ENCODE measurements at regions not wholly inside any gene's neighbourhood (a gene's known extent, or its start where the extent isn't known, plus 50 kb on each side); places are given as distances from the start of the nearest gene placed in this dataset.
"Not testable (repeated sequence)": the region's sequence is repeated elsewhere in the genome, so short reads cannot be mapped to it uniquely, and the experiment has no call there.

DNA sequence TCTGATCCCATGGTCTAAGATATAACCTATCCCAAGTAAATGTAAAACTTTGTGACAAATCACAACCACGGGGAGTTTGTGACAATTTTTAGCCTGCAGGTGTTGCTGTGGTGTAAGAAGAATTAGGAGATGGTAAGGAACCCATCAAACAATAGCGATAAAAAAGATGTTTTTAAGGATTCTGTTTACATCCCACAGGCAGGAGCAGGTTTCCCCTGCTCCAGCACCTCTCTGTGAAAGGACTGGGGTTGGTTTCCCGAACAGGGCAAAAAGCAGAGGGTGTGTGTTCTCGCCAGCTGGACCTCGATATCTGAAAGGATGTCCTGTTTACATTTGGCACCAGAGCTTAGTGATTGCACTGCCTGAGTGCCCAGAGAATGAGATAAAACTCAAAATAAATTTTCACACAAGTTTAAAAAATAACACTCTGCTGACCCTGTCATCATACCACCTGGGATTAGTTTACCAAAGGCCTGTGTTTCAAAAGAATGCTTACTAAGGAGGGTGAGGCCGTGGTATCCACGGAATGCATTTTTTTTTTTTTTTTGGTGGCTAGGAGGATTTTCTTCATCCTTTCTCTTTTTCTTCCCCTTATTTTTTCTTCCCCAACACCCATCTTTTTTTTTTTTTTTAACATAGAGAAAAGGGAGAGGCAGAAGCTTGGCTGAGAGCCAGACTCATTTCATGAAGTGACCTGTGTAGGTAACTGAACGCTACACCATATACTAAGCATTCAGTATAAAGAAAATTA is 151.8 kb upstream of the DPH6 start:
- DNase-seq = no peak

DNA sequence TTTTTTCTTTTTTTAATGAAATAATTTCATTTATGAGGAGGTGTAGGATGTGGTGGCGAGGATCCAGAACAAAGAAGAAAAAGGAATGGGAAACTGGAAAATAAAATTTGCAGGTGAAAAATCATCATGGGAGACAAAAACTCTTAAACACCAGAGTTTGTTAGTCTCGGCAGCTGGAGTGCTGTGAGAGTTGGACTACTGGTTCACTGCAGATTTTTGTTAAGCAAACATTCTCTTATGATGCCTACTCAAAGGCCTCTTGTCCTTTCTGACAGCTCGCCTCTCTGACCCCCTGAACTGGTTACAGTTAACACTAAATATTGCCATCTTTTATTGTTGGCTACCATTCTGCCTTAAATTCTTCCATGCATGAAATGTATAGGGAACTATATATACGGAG is 152.4 kb upstream of the DPH6 start:
- DNase-seq = no peak

DNA sequence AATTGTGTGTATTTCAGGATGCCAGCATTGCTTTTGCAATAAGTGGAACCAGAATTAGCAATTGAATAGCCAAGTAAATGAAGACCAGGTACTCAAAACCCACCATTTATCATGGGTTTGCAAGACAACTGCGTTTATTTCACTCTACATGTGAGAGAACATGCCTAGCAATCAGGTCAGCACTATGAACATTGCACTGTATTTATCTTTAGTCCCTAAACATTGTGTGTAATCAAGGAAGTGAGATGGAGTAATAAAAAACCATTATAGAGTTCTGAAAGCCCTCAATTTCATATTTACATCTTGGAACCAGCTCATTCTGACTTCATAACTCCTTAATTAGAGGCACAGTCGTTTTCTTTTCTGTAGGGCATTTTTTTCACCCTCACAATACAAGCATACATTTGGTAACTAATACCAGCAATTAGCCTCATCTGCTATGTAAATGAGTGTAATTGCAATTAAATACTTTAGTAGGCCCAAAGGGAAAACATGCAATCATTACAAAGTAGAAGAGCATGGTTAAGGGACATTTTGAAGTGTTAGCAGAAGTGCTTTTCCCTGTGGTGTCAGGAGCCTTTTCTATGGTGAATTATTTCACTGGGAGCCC is 153.1 kb upstream of the DPH6 start:
- DNase-seq = no peak

GRCh38 chr15:35700091-35700593 is 154.2 kb upstream of the DPH6 start:
- not testable (repeated sequence) for DNase-seq

DNA sequence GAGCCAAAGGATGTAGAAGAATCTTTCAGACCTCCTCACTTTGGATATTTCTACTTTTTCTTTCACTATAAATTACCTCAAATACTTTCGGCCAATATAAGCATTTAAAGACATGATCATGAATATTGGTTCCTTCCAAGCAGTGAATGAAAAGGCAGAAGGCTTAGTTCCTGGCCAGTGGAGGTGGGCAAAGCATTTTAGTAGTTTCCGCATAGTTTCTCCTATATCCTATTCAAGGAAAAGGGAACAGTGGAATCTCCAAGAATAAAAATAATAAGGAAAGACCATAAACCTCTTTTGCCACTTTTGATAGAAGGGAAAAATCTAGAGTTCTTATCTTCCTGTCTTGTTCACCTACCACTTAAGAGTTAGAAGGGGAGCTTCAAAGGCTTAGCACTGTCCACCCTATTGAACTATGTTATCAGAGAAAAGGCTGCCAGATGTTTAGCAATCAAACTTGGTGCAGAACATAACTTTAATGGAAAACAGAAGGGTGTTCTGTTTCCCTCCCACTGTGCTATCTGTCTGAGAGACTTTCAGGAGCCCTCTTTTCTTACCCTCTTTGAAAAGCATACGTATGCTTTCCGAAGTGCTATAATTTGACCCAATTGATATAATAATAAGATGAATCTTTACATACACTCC is 155.6 kb upstream of the DPH6 start:
- no peak for DNase-seq

- no peak for DNase-seq
These were observed 157.1 kb upstream of the DPH6 start for GRCh38 chr15:35702946-35703495.

- DNase-seq = no peak
These were observed 159.3 kb upstream of the DPH6 start for GRCh38 chr15:35705030-35705883.

- no peak for DNase-seq
These were observed 160.1 kb upstream of the DPH6 start for GRCh38 chr15:35705884-35706585.

DNA sequence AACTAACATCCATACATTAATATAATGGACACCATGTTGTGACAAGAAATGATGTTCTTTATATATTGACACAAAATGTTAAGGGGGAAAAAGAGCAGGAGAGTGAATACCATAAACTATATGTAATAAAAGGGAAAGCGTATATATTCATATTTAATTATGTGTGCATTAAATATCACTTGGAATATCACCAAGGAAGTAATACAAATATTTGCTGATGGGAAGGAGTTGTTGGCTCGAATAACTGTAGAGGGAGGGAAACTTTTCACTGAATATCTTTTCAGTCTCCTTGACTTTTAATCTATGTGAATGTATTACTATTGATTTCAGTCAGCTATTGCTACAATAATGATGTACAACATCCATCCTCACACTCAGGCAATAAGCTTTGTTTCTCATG is 167.0 kb upstream of the DPH6 start:
- DNase-seq = no peak

- DNase-seq = no peak
These were observed 167.8 kb upstream of the DPH6 start for GRCh38 chr15:35713733-35714132.

DNA sequence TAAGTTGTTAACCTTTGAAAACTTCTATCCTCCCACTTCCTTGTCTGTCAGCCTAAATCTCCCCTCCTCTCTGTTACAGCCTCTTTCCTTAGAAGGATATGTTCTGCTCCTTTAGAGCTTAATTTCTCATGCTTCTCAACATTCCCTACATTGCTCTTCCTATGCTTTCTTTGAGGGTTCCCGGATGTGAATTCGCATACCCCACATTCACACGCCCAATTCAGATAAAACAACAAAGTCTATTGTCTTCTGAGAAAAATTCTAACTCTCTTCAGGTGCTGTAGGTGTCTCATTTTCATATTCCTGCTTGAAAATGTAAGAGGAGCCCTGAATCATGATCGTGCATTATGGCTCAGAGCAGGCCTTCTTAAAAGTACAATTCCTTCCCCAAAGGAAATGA is 171.8 kb upstream of the DPH6 start:
- no peak for DNase-seq

GRCh38 chr15:35720019-35720418 is 174.1 kb upstream of the DPH6 start:
- no peak for DNase-seq

DNA sequence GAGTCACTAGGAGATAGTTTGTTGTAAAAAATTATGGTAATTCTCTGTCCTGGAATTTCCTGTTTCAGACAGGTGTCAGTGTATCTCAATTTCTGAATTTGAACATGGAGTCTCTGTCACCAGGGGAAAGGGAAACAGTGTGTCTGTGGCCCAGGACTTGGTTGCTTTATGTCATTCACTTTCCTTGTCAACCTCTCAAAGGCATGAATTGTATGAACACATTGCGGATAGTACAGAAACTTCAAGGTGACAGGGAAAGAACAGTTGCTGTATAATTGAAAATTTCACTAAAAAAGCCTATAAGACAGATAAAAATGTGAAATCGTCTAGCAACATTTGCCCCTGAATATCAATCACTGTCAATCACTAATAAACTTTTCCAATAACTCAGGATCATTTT is 175.0 kb upstream of the DPH6 start:
- DNase-seq = no peak

DNA sequence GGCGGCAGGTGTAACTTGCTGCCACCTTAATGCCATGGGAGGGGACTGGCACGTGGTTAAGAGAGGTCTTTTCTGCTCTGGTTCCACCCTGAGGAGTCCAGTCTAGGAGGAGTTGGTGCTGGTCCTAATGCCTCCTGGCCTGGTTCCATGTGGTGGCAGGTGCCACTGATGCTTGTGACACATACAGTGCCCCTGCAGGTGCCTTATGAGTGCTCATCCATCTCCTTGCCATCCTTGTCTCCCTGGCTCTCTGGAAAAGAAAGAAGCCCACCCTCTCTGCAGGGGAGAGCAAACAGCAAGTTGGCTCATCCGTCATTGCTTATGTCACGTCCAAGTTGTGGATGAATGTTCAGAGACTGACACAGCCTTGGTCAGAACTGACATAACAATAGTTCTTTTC is 175.8 kb upstream of the DPH6 start:
- DNase-seq = no peak

GRCh38 chr15:35722501-35722900 is 176.5 kb upstream of the DPH6 start:
- no peak for DNase-seq

- no peak for DNase-seq
These were observed 177.3 kb upstream of the DPH6 start for GRCh38 chr15:35723120-35723847.

DNA sequence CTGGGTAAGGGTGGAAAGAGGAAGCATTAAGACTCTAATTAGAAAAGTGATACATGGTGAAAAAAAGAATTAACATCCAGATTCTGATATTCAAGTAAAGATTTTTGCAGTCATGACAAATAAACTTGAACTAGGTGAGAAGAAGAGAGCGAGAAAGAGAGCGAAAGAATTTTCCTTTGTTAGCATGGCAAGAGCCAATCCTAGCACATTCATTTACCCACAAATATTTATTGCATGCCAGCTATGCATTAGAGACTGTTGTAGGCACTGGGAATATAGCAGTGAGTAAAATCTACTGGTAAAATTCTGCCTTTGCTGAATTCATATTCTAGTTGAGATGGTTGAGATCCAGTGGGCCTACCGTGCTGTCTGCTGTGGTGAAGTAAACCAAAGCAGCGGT is 177.9 kb upstream of the DPH6 start:
- DNase-seq = no peak

- DNase-seq = no peak
These were observed 178.7 kb upstream of the DPH6 start for GRCh38 chr15:35724626-35725025.

- DNase-seq = no peak
These were observed 179.4 kb upstream of the DPH6 start for GRCh38 chr15:35725353-35725752.

DNA sequence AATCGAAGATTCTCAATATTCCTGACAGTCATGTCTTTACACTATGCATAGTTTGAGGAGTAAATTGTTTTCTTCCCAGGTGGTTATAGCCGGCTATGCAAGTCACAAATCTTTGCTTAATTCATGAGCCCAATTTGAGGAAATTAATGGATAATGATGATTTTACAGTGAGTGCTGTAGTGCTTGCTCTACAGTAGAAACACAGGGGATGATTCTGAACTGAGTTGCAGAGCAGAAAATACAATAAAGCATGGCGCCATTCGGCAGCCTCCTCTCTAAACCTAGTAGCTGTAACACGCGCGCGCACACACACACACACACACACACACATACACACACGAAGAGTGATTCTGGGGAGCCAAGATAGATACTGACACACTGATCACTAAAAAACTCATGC is 181.7 kb upstream of the DPH6 start:
- no peak for DNase-seq

DNA sequence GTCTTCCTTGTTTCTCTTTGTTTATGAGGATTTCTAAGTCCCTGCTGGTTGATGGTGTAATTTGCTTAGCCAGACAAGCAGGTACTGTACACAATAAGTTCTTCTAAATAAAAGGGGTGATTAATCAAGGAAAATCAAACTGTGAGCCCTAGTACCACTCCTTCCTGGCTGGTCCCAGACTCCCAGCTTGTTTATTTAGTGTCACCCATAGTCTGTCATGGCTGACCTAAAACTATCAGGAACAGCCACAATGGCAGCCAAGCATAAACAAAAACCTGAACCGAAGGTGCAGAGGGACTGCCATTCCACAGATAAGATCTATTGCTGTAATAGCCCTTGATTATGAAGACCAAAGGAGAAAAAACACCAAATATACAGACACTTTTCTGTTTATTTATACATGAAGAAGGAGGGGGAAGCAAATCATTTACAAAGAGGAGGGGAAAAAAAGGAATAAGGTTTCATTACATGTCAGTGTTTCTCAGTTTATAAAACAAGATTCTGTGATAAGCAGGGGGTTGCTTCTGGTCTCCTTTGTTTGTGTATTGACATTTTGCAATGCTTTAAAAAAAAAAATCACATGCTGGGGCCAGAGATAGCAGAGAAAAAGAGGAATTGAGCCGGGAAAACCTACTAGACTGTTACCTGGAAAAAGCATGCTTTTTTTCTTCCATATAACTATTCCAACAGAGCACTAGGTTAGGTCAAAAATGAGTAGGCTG is 182.4 kb upstream of the DPH6 start:
- no peak for DNase-seq
